Peyer's patch (tissue), 4 donors: ENCODE measurements at regions not wholly inside any gene's neighbourhood (a gene's known extent, or its start where the extent isn't known, plus 50 kb on each side); places are given as distances from the start of the nearest gene placed in this dataset.

ENCODE experiments used
- CTCF ChIP-seq, 6 experiments: fragments of 450-650 bp in 4 of 6; fragments of 200-600 bp in 2 of 6; sonication (generic) in 1 of 6; IDR thresholded peaks; one replicate each; pipeline ENCODE4 v1.5.1; 2017 to 2019; ENCODE audit warnings: antibody characterized with exemption in 6 of 6, mild to moderate bottlenecking in 3 of 6, moderate library complexity in 1 of 6
- POLR2A ChIP-seq, 2 donors: fragments of 450-650 bp; IDR thresholded peaks; one replicate each; pipeline ENCODE4 v1.5.1; 2017; ENCODE audit warnings: antibody characterized with exemption in 2 of 2, mild to moderate bottlenecking in 2 of 2, moderate library complexity in 2 of 2

- TF ChIP-seq POLR2A (IDR thresholded peaks at IDR 0.05): no peak
- no peak for TF ChIP-seq CTCF (IDR thresholded peaks at IDR 0.05)
Measured at GRCh38 chrX:130997314-130997713, 60.8 kb upstream of the ARHGAP36 start.
